GM12878 (cell line): ENCODE measurements at regions not wholly inside any gene's neighbourhood (a gene's known extent, or its start where the extent isn't known, plus 50 kb on each side); places are given as distances from the start of the nearest gene placed in this dataset.

Source experiments
- CREM ChIP-seq: IDR thresholded peaks from 2 replicates; pipeline ENCODE4 v1.6.1; 2014; ENCODE audit warnings: antibody characterized with exemption, low read depth
- CTCF ChIP-seq, 3 experiments: IDR thresholded peaks in 2 of 3; conservative IDR thresholded peaks in 1 of 3; 2 replicates each; pipeline ENCODE4 v1.5.1; 2011; ENCODE audit warnings: low read depth in 3 of 3, low read length in 3 of 3, mild to moderate bottlenecking in 3 of 3, control low read depth in 2 of 3, moderate library complexity in 2 of 3, inconsistent platforms in 1 of 3, mixed read lengths in 1 of 3; ENCODE audit not compliant: control insufficient read depth in 2 of 3, insufficient read depth in 1 of 3; ENCODE audit errors: extremely low read depth in 1 of 3
- ELK1 ChIP-seq: IDR thresholded peaks from 2 replicates; pipeline ENCODE4 v1.6.1; 2012; ENCODE audit warnings: low read depth, low read length, improper control_type of control experiment
- FOXM1 ChIP-seq: IDR thresholded peaks from 2 replicates; pipeline ENCODE4 v1.6.1; 2012; ENCODE audit warnings: low read depth, mild to moderate bottlenecking, inconsistent platforms, low read length, moderate library complexity
- MTA2 ChIP-seq: fragments of 450-650 bp; IDR thresholded peaks from 2 replicates; pipeline ENCODE4 v1.6.1; 2016; ENCODE audit warnings: low read depth, mild to moderate bottlenecking, moderate library complexity
- POLR2AphosphoS5 ChIP-seq: IDR thresholded peaks from 2 replicates; pipeline ENCODE4 v1.6.1; 2011; ENCODE audit warnings: mild to moderate bottlenecking, low read length, inconsistent platforms

- TF ChIP-seq CTCF (IDR thresholded peaks at IDR 0.05 in 2 of 3, conservative IDR thresholded peaks at IDR 0.05 in 1 of 3; ENCODE audit: control insufficient read depth in 2 of 3, extremely low read depth in 1 of 3, insufficient read depth in 1 of 3, low read depth in 3 of 3, low read length in 3 of 3) (no peak), FOXM1 (no peak), POLR2AphosphoS5 (no peak), MTA2 (no peak), ELK1 (no peak), CREM (no peak)
Measured at GRCh38 chr20:53801609-53802370, 208.2 kb upstream of the ZNF217 start.
